ENCODE measurements at regions not wholly inside any gene's neighbourhood (a gene's known extent, or its start where the extent isn't known, plus 50 kb on each side); places are given as distances from the start of the nearest gene placed in this dataset.

- DNase-seq, result no peak
These were observed 241.8 kb upstream of the RGS6 start for GRCh38 chr14:71690478-71690877.

- no peak for DNase-seq
These were observed 239.7 kb upstream of the RGS6 start for GRCh38 chr14:71692496-71692895.

GRCh38 chr14:71693381-71693780, 238.8 kb upstream of the RGS6 start:
- no peak for DNase-seq

DNA sequence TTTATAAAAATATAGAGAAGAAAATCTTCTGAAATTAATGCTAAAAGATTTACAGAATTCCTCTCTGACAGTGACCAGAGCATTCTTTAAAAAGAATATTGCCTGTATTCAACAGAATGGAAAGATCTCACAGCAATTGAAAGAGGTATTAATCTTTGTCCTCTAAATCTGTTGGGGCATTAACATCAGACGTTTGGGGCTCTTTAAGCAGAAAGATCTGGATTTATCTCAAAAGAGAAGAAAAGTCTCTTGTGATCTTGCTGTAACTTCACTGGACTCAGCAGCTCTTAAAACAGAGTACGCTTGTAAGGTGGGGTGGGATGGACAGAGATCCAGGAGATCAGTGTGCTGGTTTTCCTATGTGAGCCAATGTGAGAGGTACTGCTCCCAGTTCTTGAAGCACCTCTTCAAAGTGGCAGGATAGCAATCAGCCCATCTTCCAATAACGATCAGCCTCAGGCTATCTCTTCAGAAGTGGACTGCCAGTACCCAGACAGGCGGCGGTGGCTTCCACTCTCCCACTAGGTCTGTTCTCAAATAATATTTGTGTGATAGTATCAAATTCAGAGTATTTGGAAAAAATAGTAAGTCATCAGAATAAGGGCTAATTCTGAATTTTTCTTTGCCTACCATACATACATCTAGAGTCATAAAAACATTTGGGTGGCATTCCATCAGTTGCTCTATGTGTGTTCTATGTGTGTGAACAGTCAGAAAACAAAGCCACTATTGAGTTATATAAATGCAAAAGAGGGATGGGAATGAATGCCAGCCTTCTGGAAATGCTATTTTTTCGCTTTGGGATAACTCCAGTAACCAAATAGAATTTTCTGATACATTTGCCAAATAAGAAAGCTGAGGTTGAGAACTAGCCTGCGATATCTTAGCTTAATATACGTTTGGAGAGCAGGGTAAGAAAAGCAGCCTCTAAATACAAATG, 237.4 kb upstream of the RGS6 start:
- DNase-seq, result no peak

DNA sequence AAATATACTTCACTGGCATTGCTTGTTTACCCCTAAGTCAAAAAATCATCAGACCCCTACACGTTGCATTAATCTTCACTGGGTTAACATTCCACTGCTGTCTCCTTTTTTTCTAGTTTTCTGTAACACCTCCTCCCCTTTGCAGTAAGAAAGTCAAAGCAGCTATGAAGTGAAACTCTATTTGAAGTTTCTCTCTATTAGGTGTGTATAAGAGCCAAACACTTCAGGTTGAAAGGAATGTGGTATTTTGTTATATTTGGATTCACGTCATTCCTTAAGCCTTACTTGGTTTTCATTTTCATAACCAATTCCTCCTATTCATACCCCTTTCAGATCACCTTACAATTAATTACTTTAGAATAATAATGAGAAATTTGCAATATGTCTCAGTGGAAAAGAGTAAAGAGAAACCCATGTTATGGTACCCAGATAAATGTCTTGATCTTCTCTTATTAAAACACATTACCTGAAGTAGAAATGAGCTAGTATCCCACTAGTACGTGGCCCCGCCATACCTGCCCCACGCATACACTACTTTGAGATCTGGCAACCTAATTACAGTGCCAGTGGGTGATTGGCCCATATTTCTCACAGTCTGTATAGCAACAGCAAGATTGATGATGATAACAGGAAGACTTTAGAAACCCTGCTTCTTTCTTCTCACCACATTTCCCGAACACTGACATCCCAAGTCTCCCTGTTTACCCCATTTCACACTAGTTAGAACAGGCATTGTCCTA, 236.4 kb upstream of the RGS6 start:
- DNase-seq, result no peak

GRCh38 chr14:71698027-71698426, 234.2 kb upstream of the RGS6 start:
- DNase-seq, result no peak

- DNase-seq, result peak; percentile 64
These were observed 233.6 kb upstream of the RGS6 start for GRCh38 chr14:71698673-71699072.

- no peak for DNase-seq
These were observed 230.2 kb upstream of the RGS6 start for GRCh38 chr14:71701990-71702389.

DNA sequence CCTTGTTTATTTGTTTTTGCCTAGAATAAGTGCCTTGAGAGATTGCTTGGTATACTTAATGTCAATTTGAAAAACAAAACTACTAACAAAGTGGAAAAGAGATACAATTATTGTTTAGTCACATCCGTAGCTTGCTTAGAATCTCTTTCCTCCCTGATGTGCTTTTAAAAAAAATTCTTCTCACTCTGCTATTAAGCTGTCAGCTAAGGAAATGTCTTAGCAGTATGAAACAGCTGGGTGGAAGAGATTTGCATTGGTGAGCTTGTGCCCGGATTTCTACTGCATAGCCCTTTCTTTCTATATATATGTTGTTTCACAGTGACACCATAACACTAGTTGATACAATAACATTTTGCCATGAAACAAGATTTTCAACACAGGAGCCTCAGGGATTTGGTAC, 229.4 kb upstream of the RGS6 start:
- no peak for DNase-seq

DNA sequence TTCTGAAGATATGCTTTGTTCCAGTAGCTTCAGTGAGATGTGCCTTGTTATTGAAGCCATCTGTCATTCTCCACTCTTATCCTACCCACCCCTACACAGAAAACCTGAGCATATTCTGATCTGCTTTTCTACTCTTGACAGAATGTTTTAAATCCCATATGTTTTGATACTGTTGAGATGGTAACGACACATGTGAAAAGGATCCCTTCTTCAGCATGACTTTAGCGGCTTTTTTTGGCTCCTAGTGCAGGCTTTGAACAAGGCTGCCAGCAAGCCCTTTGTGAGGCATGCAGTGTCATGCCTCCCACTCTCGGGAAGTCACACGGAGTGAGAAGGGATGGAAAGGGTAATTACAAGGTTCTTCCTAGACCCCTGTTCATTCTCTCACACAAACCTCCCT, 228.8 kb upstream of the RGS6 start:
- peak; percentile 80 for DNase-seq

DNA sequence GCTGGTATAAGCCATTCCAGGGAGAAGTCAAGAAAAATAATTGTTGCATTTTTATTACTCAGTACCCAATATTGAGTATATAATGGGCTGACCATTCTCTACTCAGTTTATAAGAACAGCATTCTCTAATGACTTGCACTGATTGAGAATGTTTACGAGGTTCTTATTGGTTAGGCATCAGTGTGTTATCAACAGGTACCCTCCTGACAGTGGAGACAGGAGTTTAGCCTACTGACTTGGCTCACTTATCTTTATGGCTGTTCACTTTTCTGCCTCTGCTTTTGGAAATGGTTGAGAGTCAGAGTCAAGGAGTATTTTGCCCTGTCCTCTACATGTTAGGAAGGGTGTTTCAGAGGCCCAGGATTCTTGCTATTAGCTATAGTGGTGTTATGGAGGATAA, 228.0 kb upstream of the RGS6 start:
- DNase-seq, result no peak

GRCh38 chr14:71705460-71705859, 226.8 kb upstream of the RGS6 start:
- DNase-seq, result no peak

GRCh38 chr14:71709076-71709475, 223.2 kb upstream of the RGS6 start:
- DNase-seq, result no peak

GRCh38 chr14:71709987-71710386, 222.2 kb upstream of the RGS6 start:
- no peak for DNase-seq

DNA sequence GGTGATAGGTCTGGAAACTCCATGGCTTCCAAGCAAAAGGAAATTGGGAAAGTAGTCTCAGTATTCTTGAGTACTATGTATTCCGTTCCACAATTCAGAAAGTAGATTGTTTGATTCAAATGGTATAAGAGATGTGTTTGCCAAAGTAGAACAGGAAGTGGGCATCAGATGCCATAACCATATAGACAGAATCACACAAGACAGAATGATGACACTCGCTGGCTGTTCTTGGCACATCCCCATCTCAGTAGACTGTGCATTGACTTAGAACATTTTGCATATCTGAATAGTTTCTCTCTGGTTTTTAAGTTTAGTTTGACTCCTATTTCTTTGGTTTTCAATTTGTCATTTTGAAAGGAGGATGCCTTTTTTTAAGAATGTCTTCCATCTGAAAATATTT, 221.1 kb upstream of the RGS6 start:
- DNase-seq, result no peak

GRCh38 chr14:71711619-71712018, 220.6 kb upstream of the RGS6 start:
- DNase-seq, result no peak

- no peak for DNase-seq
These were observed 219.8 kb upstream of the RGS6 start for GRCh38 chr14:71712478-71712877.

DNA sequence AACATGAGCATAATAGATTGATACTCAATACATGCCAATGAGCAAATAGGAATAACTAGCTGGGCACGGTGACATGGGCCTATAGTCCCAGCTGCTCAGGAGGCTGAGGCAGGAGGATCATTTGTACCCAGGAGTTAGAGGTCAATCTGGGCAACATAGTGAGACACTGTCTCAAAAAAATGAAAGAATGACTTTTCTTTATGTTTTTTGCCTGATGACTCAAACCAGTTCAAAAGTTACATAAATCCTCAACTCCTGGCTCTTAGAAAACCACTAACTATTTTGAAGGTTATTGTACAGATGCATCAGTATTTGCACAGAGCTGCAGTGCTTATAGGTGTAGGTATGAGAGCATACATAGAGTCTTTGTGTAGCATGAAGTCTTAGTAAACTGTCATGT, 219.2 kb upstream of the RGS6 start:
- DNase-seq, result no peak

DNA sequence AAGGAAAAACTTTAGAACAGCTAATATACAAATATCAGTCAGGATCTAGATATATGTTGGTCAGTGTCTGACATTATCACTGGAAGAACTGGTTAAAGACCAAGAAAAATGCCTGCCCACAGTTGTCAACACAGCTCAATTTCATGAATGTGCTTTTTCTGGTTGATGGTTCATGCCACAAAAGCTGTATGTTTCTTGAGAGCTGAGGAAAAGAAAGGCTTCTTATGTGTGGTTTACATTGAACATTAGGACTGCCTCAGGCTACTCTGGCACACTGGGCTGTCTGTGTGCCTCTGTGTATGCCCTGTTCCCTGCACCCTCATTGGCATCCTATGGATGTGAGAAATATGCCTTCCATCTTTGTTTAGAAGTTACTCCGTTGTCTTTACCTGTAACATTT, 218.8 kb upstream of the RGS6 start:
- DNase-seq, result no peak

DNA sequence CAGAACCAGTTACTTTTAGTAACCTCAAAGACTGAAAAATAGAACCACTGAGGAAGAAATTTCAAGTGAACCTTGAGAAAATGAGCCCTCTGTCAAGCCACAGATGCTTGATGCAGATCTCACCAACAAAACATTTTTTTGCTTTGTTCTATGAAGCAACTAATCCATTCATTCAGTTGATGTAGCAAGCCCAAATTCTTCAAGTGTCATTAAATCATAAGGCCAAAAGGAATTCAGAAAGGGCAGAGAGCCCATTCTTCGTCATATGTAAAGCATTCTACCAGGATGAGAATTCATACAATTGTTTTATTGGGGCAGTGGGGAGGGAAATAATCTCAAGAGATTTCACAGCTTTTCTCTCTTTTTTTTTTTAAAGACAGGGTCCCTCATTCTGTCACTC, 218.0 kb upstream of the RGS6 start:
- no peak for DNase-seq

GRCh38 chr14:71716041-71716772, 216.0 kb upstream of the RGS6 start:
- no peak for DNase-seq

DNA sequence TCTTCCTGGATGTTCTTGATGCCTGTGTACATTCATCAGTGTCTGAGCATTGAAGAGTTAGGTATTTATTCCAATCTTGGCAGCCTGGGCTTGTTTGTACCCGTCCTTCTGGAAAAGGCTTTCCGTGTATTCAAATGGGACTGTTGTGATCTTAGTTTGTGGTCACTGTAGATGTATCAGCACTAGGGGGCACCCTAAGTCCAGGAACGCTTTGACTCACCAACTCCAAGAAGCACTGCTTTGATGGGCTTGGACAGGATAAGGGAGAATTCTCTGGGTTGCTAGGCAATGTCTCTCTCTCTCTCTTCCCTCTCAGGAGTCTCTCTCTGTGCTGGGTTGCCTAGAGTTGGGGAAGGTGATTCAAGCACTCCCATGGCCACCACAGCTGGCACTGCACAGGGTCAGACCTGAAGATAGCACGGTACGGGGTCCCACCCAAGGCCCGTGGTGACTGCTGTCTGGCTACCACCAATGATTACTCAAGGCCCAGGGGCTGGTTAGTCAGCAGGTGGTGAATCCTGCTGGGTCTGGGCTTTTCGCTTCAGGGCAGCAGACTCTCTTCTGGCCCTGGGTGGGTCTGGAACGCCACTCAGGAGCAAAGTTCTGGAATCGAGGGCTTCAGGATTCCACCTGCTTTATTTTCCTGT, 211.1 kb upstream of the RGS6 start:
- DNase-seq, result no peak

DNA sequence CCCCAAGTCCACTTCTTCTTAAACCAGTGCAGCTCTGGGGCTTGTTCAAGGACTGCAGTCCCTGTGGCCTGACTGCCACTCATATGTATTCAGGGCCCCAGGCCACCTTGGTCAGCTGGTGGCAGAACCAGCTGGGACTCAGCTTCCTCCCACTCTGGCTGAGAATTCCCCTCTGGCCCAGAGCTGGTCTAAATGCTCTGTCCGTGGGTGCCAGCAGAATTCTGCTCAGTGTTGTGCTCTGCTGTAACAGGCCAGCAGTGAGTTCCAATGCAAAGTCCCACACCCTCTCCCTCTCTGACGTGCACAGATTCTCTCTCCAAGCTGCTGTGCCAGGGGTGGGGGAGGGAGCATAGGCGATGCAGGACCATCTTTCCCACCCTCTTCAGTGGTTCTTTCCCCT, 210.4 kb upstream of the RGS6 start:
- DNase-seq, result no peak

Measured in hindlimb muscle (tissue), 1 donor.